22Rv1 (cell line): ENCODE measurements at regions not wholly inside any gene's neighbourhood (a gene's known extent, or its start where the extent isn't known, plus 50 kb on each side); places are given as distances from the start of the nearest gene placed in this dataset.

Experiments used
- H3K27ac ChIP-seq: fragments of 450-650 bp; 2 replicates; pipeline ENCODE4 v1.5.1; 2017
- ZFX ChIP-seq: fragments of 450-650 bp; IDR thresholded peaks from 2 replicates; pipeline ENCODE4 v1.6.1; 2017; ENCODE audit warnings: antibody characterized with exemption, borderline replicate concordance
- TF ChIP-seq, protein P1 (sequence below): fragments of 450-650 bp; IDR thresholded peaks from 2 replicates; pipeline ENCODE4 v1.5.1; 2017; ENCODE audit warnings: mild to moderate bottlenecking

- TF ChIP-seq ZFX, result no peak
- TF ChIP-seq, protein P1, sequence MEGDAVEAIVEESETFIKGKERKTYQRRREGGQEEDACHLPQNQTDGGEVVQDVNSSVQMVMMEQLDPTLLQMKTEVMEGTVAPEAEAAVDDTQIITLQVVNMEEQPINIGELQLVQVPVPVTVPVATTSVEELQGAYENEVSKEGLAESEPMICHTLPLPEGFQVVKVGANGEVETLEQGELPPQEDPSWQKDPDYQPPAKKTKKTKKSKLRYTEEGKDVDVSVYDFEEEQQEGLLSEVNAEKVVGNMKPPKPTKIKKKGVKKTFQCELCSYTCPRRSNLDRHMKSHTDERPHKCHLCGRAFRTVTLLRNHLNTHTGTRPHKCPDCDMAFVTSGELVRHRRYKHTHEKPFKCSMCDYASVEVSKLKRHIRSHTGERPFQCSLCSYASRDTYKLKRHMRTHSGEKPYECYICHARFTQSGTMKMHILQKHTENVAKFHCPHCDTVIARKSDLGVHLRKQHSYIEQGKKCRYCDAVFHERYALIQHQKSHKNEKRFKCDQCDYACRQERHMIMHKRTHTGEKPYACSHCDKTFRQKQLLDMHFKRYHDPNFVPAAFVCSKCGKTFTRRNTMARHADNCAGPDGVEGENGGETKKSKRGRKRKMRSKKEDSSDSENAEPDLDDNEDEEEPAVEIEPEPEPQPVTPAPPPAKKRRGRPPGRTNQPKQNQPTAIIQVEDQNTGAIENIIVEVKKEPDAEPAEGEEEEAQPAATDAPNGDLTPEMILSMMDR, result no peak
- H3K27ac ChIP-seq, result no peak overlapping the region
Observed at GRCh38 chr2:181354626-181355025, 102.6 kb upstream of the ITGA4 start.

DNA sequence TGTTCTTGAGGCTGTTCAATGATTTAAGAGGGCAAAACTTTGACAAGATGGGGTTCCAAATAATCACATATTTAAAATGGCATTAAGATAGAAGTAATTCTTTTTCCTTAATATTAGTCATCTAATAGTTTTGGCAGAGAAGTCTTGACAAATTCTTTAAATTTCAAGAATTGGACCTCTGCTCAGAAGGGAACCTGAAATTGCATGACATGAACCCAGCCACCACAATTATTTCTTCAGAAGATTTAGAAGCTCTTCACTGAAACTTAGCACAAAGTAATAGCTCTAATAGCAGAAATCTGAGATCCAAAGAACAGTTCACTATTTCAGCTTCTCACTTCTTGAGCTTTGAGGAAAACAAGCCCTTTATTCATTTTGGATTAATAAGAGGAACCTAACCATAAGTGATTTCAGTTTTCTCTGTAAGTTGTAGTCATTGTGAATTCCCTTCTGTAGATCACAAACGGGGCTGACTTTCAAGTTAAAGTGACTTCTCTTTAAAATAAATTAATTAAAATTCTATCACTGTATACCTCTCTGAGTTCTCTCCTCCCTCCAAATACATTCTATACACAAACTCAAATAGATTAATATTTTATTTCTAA, 100.6 kb upstream of the ITGA4 start:
- TF ChIP-seq, protein P1, result no peak
- no peak for TF ChIP-seq ZFX
- H3K27ac ChIP-seq, result no peak overlapping the region

DNA sequence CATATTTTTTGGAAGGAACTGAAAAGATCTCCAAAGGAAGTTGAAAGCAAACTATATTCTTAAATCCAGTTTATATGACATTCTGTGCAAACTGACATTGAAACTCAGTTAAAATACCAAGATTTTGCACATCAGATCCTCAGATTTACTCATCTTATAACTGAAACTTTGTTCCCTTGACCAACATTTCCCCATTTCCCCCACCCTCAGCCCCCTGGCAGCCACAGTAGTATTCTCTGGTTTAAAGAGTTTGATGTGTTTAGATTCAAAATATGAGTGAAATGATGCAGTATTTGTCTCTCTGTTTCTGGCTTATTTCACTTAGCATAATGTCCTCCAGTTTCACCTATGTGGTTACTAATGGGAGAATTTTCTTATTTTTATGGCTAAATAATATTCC, 99.2 kb upstream of the ITGA4 start:
- TF ChIP-seq, protein P1, result no peak
- no peak for TF ChIP-seq ZFX
- H3K27ac ChIP-seq, result no peak overlapping the region

DNA sequence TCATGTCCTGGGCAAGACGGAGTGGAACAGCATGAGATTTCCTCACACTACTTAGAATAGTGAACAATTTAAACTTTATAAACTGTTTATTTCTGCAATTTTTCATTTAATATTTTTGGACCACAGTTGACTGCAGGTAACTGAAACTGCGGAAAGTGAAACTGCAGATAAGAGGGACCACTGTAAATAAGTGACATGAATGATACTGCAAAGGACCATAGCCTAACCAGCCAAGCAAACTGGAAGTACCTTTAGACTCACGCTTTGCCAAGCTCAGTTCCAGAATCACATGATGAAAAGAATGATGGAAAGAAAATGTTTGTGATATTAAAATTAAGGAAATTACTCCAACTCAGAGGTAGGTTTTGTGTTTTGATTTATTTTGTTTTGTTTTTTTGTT, 94.6 kb upstream of the ITGA4 start:
- no peak overlapping the region for H3K27ac ChIP-seq
- no peak for TF ChIP-seq ZFX
- TF ChIP-seq, protein P1, result no peak

GRCh38 chr2:181363164-181363563, 94.0 kb upstream of the ITGA4 start:
- TF ChIP-seq, protein P1, result no peak
- TF ChIP-seq ZFX, result no peak
- H3K27ac ChIP-seq, result no peak overlapping the region

DNA sequence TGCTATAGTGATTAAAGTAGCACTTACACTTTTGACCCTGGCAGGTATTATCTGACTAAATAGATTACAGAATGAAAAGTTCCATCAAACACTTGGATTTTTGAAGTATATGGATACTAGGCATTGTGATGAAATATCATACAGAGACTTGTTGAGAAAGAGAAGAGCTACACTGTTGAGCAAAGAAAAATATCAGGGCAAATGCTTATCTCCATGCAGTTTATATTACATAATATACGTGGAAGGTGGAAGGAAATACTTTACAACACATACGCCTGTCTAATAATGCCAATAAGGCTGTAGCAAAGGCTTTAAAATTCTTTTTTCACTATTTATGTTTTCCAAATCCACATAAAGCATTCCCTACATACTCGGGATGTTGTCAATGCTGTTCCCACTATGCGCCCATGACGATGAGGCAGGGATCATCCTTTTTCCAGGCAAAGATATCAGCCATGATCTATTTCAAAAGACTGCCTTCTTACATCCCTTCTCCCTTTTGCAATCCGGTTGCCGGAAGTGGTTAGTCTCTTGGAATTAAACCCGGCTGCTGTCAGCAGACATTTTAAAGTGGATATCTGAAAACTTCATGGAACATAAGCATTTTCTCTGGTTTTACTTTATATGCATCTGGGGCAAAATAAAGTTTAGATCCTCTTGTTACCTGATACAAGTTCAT, 92.6 kb upstream of the ITGA4 start:
- TF ChIP-seq ZFX, result no peak
- TF ChIP-seq, protein P1, result no peak
- H3K27ac ChIP-seq, result no peak overlapping the region

- TF ChIP-seq, protein P1, result no peak
- TF ChIP-seq ZFX, result no peak
- no peak overlapping the region for H3K27ac ChIP-seq
Observed at GRCh38 chr2:181366675-181367175, 90.5 kb upstream of the ITGA4 start.
